H1 (cell line): ENCODE measurements at regions not wholly inside any gene's neighbourhood (a gene's known extent, or its start where the extent isn't known, plus 50 kb on each side); places are given as distances from the start of the nearest gene placed in this dataset.

Source experiments
- ATF2 ChIP-seq: IDR thresholded peaks from 2 replicates; pipeline ENCODE4 v1.6.1; 2012; ENCODE audit warnings: low read length, inconsistent platforms
- CEBPB ChIP-seq: IDR thresholded peaks from 2 replicates; pipeline ENCODE4 v1.6.1; 2012; ENCODE audit warnings: low read depth, low read length
- CTCF ChIP-seq, 3 experiments: IDR thresholded peaks; 1 replicate in 2 of 3; 2 replicates in 1 of 3; pipeline versions ENCODE4 v1.5.1 to v1.6.1; 2011; ENCODE audit warnings: low read length in 3 of 3, mild to moderate bottlenecking in 3 of 3, inconsistent platforms in 2 of 3, low read depth in 1 of 3, moderate library complexity in 1 of 3; ENCODE audit not compliant: insufficient read depth in 1 of 3; ENCODE audit errors: control extremely low read depth in 1 of 3
- EP300 ChIP-seq, 2 experiments: IDR thresholded peaks; 1 replicate in 1 of 2; 2 replicates in 1 of 2; pipeline ENCODE4 v1.6.1; 2011 to 2012; ENCODE audit warnings: low read depth in 2 of 2, low read length in 2 of 2, mild to moderate bottlenecking in 2 of 2, borderline replicate concordance in 1 of 2, inconsistent platforms in 1 of 2, moderate library complexity in 1 of 2
- EZH2 ChIP-seq: fragments of 200-600 bp; sonication (generic); IDR thresholded peaks from 2 replicates; pipeline ENCODE4 v1.7.1; 2012; ENCODE audit warnings: low read depth, mild to moderate bottlenecking, moderate library complexity, low read length, inconsistent platforms; ENCODE audit not compliant: severe bottlenecking
- KDM5A ChIP-seq: fragments of 200-600 bp; IDR thresholded peaks from 2 replicates; pipeline ENCODE4 v1.7.1; 2012; ENCODE audit warnings: mild to moderate bottlenecking, low read length, inconsistent platforms, mixed read lengths
- MAX ChIP-seq: IDR thresholded peaks from 2 replicates; pipeline ENCODE4 v1.6.1; 2012; ENCODE audit warnings: inconsistent platforms
- POLR2AphosphoS5 ChIP-seq: IDR thresholded peaks from 2 replicates; pipeline ENCODE4 v1.6.1; 2011; ENCODE audit warnings: low read depth, low read length
- SAP30 ChIP-seq: fragments of 300-600 bp; sonication (generic); IDR thresholded peaks from 2 replicates; pipeline ENCODE4 v1.7.1; 2012; ENCODE audit warnings: low read length, moderate library complexity, mild to moderate bottlenecking, inconsistent platforms; ENCODE audit not compliant: insufficient read depth, insufficient replicate concordance

- TF ChIP-seq MAX (no peak), SAP30 (no peak), CTCF (IDR thresholded peaks at IDR 0.05; ENCODE audit: control extremely low read depth in 1 of 3, insufficient read depth in 1 of 3, low read depth in 1 of 3, low read length in 3 of 3) (no peak), POLR2AphosphoS5 (no peak), EZH2 (no peak), ATF2 (no peak), KDM5A (no peak), CEBPB (no peak), EP300 (IDR thresholded peaks at IDR 0.05; ENCODE audit: borderline replicate concordance in 1 of 2, low read depth in 2 of 2, low read length in 2 of 2) (no peak)
Observed at GRCh38 chr1:228865627-228866330, 130.5 kb downstream of the RHOU start.
